HEK293 (cell line): ENCODE measurements at regions not wholly inside any gene's neighbourhood (a gene's known extent, or its start where the extent isn't known, plus 50 kb on each side); places are given as distances from the start of the nearest gene placed in this dataset.

Experiments used
- CTCF ChIA-PET: fragments of 350-600 bp; formaldehyde crosslinking; extraction: SDS; loops from one replicate; lab custom pipeline; 2021; ENCODE audit warnings: antibody characterized with exemption; lab: Yijun Ruan, JAX
- POLR2A ChIA-PET: fragments of 300-600 bp; formaldehyde crosslinking; extraction: SDS; loops from one replicate; lab custom pipeline; 2020; ENCODE audit warnings: antibody characterized with exemption, inconsistent platforms; lab: Yijun Ruan, JAX
- H3K27ac ChIP-seq: fragments of 200-500 bp; sonication (Bioruptor generic); 2 replicates; pipeline ENCODE4 v1.5.1; 2014; ENCODE audit warnings: low read depth, low read length, control low read depth, inconsistent platforms; ENCODE audit errors: extremely low read depth
- H3K36me3 ChIP-seq, 2 experiments: fragments of 200-500 bp in 1 of 2; sonication (Bioruptor generic) in 1 of 2; 1 replicate in 1 of 2; 2 replicates in 1 of 2; pipeline ENCODE4 v1.5.1; 2014 to 2017; ENCODE audit warnings: inconsistent platforms in 2 of 2, low read length in 2 of 2; ENCODE audit not compliant: control insufficient read depth in 2 of 2, insufficient read depth in 1 of 2
- H3K4me1 ChIP-seq: fragments of 200-500 bp; sonication (Bioruptor generic); 2 replicates; pipeline ENCODE4 v1.5.1; 2014; ENCODE audit warnings: mild to moderate bottlenecking, low read length, inconsistent platforms; ENCODE audit not compliant: control insufficient read depth, insufficient read depth
- H3K4me3 ChIP-seq: 2 replicates; pipeline ENCODE4 v1.5.1; 2011; ENCODE audit warnings: low read depth, mild to moderate bottlenecking, control low read depth, low read length, moderate library complexity
- H3K9me3 ChIP-seq: fragments of 200-500 bp; sonication (Bioruptor generic); 2 replicates; pipeline ENCODE4 v1.5.1; 2014; ENCODE audit warnings: low read depth, low read length, inconsistent platforms; ENCODE audit not compliant: control insufficient read depth, insufficient read depth
- HOXC10 ChIP-seq: sonication (generic); formaldehyde crosslinking; IDR thresholded peaks from 2 replicates; pipeline ENCODE4 v1.8.1; 2023; ENCODE audit warnings: mild to moderate bottlenecking, missing genetic modification reagents
- KLF10 ChIP-seq: fragments of 450-650 bp; IDR thresholded peaks from 2 replicates; pipeline ENCODE4 v1.5.1; 2018; ENCODE audit warnings: missing biosample characterization, mild to moderate bottlenecking, missing genetic modification characterization
- KLF9 ChIP-seq: fragments of 450-650 bp; formaldehyde crosslinking; IDR thresholded peaks from 2 replicates; pipeline ENCODE4 v1.5.1; 2016; ENCODE audit warnings: missing biosample characterization, missing genetic modification characterization, low read depth
- SP2 ChIP-seq: fragments of 450-650 bp; formaldehyde crosslinking; IDR thresholded peaks from 2 replicates; pipeline ENCODE4 v1.5.1; 2016; ENCODE audit warnings: missing biosample characterization, missing genetic modification characterization
- TRIM28 ChIP-seq: IDR thresholded peaks from 2 replicates; pipeline ENCODE4 v1.6.1; 2011; ENCODE audit warnings: low read length, control low read depth, borderline replicate concordance
- YY2 ChIP-seq: fragments of 450-650 bp; formaldehyde crosslinking; IDR thresholded peaks from 2 replicates; pipeline ENCODE4 v1.5.1; 2016; ENCODE audit warnings: missing biosample characterization, missing genetic modification characterization
- ZBTB1 ChIP-seq: fragments of 450-650 bp; formaldehyde crosslinking; IDR thresholded peaks from 2 replicates; pipeline ENCODE4 v1.5.1; 2016; ENCODE audit warnings: missing biosample characterization, missing genetic modification characterization
- ZBTB20 ChIP-seq: fragments of 450-650 bp; formaldehyde crosslinking; IDR thresholded peaks from 2 replicates; pipeline ENCODE4 v1.5.1; 2016; ENCODE audit warnings: missing biosample characterization, missing genetic modification characterization
- ZFP69B ChIP-seq: fragments of 450-650 bp; formaldehyde crosslinking; IDR thresholded peaks from 2 replicates; pipeline ENCODE4 v1.5.1; 2016; ENCODE audit warnings: missing biosample characterization, missing genetic modification characterization
- ZNF138 ChIP-seq: fragments of 450-650 bp; formaldehyde crosslinking; IDR thresholded peaks from 2 replicates; pipeline ENCODE4 v1.5.1; 2016; ENCODE audit warnings: missing biosample characterization, missing genetic modification characterization, borderline replicate concordance
- ZNF266 ChIP-seq: fragments of 450-650 bp; formaldehyde crosslinking; IDR thresholded peaks from 2 replicates; pipeline ENCODE4 v1.5.1; 2016; ENCODE audit warnings: missing biosample characterization, missing genetic modification characterization, low read depth
- ZNF274 ChIP-seq, 2 experiments: fragments of 200-500 bp in 1 of 2; fragments of 450-650 bp in 1 of 2; sonication (Bioruptor generic) in 1 of 2; formaldehyde crosslinking in 1 of 2; IDR thresholded peaks; 2 replicates each; pipeline versions ENCODE4 v1.5.1 to v1.6.1; 2014 to 2016; ENCODE audit warnings: borderline replicate concordance in 1 of 2, inconsistent platforms in 1 of 2, low read length in 1 of 2, missing biosample characterization in 1 of 2, missing genetic modification characterization in 1 of 2
- ZNF292 ChIP-seq: fragments of 450-650 bp; formaldehyde crosslinking; IDR thresholded peaks from 2 replicates; pipeline ENCODE4 v1.5.1; 2016; ENCODE audit warnings: low read depth, missing biosample characterization, missing genetic modification characterization, borderline replicate concordance
- ZNF335 ChIP-seq: fragments of 450-650 bp; formaldehyde crosslinking; conservative IDR thresholded peaks from 2 replicates; pipeline ENCODE4 v1.5.1; 2016; ENCODE audit warnings: missing biosample characterization, missing genetic modification characterization
- ZNF416 ChIP-seq: fragments of 450-650 bp; formaldehyde crosslinking; IDR thresholded peaks from 2 replicates; pipeline ENCODE4 v1.5.1; 2016; ENCODE audit warnings: missing biosample characterization, missing genetic modification characterization
- ZNF514 ChIP-seq: fragments of 450-650 bp; formaldehyde crosslinking; IDR thresholded peaks from 2 replicates; pipeline ENCODE4 v1.5.1; 2016; ENCODE audit warnings: missing biosample characterization, missing genetic modification characterization
- ZNF549 ChIP-seq: fragments of 450-650 bp; IDR thresholded peaks from 2 replicates; pipeline ENCODE4 v1.5.1; 2018; ENCODE audit warnings: missing biosample characterization, missing genetic modification characterization, mild to moderate bottlenecking, inconsistent platforms, moderate library complexity
- ZNF747 ChIP-seq: fragments of 450-650 bp; formaldehyde crosslinking; IDR thresholded peaks from 2 replicates; pipeline ENCODE4 v1.5.1; 2016; ENCODE audit warnings: missing biosample characterization, missing genetic modification characterization
- ZNF791 ChIP-seq: fragments of 450-650 bp; formaldehyde crosslinking; IDR thresholded peaks from 2 replicates; pipeline ENCODE4 v1.5.1; 2016; ENCODE audit warnings: missing biosample characterization, missing genetic modification characterization
- ZNF837 ChIP-seq: fragments of 450-650 bp; formaldehyde crosslinking; IDR thresholded peaks from 2 replicates; pipeline ENCODE4 v1.5.1; 2016; ENCODE audit warnings: missing biosample characterization, missing genetic modification characterization
- ZNF843 ChIP-seq: fragments of 450-650 bp; formaldehyde crosslinking; IDR thresholded peaks from 2 replicates; pipeline ENCODE4 v1.5.1; 2016; ENCODE audit warnings: missing biosample characterization, missing genetic modification characterization
- TF ChIP-seq, protein P1 (sequence below): fragments of 450-650 bp; formaldehyde crosslinking; IDR thresholded peaks from 2 replicates; pipeline ENCODE4 v1.5.1; 2016; ENCODE audit warnings: missing biosample characterization, missing genetic modification characterization
- TF ChIP-seq, protein P2 (sequence below): fragments of 450-650 bp; formaldehyde crosslinking; IDR thresholded peaks from 2 replicates; pipeline ENCODE4 v1.5.1; 2016; ENCODE audit warnings: missing biosample characterization, missing genetic modification characterization
- TF ChIP-seq, protein P3 (sequence below): fragments of 450-650 bp; formaldehyde crosslinking; IDR thresholded peaks from 2 replicates; pipeline ENCODE4 v1.5.1; 2016; ENCODE audit warnings: missing biosample characterization, missing genetic modification characterization
- TF ChIP-seq, protein P4 (sequence below): fragments of 450-650 bp; formaldehyde crosslinking; IDR thresholded peaks from 2 replicates; pipeline ENCODE4 v1.5.1; 2016; ENCODE audit warnings: missing biosample characterization, missing genetic modification characterization

DNA sequence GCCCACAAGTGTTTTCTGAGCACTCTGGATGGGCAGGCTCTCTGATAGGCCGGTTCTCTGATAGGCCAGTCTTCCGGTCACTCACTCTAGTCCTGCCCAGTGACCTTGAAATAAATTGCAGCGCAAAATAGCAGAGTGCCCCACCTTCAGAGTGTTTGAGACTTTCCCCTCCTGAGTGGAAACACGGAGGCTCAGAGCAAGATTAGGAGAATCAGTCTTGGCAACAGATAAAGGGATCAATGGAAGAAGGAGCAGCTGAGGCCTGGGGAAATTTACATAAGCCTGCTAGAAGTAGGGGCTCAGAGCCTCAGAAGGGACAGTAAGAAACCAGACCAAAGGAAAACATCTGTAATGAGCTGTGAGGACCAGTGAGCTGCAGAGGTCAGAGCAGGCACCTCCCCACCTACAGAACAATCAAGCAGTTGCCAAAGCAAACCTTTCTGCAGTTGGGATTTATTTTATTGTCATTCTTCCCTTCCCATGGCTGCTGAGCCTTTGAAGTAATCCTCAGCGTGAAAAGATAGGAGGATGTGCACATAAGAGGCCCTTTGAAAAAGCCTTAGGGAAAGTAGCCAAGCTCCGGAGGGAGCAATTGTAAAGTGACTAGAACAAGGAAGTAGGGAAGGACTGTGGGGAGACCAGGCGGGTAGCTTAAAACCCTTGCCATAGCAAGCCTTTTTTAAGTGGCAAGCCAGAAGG, 89.1 kb upstream of the TSPAN5 start:
- CTCF ChIA-PET: no interaction called here

DNA sequence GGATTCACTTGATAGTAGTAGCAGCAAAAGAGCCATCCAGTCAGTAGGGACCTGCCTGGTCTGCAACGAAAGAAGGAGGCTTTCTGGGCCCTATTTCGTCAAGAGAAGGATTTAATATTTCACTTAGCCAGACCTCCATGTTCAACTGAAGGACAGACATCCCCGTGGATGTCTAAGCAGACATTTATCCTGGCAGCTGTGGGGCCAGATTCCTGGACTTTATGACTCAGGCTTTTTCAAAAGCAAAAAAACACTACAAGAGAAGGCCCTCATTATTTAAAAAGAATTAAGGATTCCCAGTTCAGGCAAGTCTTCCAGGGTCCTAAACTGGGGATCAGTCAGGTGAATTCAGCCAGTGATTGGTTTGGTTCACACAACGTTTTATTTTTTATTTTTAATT, 88.5 kb upstream of the TSPAN5 start:
- CTCF ChIA-PET: no interaction called here
- Histone ChIP-seq H3K4me3 (no peak overlapping the region), H3K27ac (no peak overlapping the region), H3K36me3 (no peaks in the 10 kb centered on the region), H3K4me1 (no peaks in the 10 kb centered on the region), H3K9me3 (no peaks in the 10 kb centered on the region)
- POLR2A ChIA-PET: no interaction called here
- TF ChIP-seq ZNF274 (IDR thresholded peaks at IDR 0.05; ENCODE audit: low read length) (no peak), ZNF274 (tag by site-specific recombination; IDR thresholded peaks at IDR 0.05; ENCODE audit: borderline replicate concordance) (no peak), ZNF292 (tag by site-specific recombination) (no peak), ZNF138 (tag by site-specific recombination) (no peak), ZNF514 (tag by site-specific recombination) (no peak), ZNF266 (tag by site-specific recombination) (no peak)
- TF ChIP-seq, protein P1, sequence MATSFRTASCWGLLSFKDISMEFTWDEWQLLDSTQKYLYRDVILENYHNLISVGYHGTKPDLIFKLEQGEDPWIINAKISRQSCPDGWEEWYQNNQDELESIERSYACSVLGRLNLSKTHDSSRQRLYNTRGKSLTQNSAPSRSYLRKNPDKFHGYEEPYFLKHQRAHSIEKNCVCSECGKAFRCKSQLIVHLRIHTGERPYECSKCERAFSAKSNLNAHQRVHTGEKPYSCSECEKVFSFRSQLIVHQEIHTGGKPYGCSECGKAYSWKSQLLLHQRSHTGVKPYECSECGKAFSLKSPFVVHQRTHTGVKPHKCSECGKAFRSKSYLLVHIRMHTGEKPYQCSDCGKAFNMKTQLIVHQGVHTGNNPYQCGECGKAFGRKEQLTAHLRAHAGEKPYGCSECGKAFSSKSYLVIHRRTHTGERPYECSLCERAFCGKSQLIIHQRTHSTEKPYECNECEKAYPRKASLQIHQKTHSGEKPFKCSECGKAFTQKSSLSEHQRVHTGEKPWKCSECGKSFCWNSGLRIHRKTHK: no peak
- TF ChIP-seq, protein P2, sequence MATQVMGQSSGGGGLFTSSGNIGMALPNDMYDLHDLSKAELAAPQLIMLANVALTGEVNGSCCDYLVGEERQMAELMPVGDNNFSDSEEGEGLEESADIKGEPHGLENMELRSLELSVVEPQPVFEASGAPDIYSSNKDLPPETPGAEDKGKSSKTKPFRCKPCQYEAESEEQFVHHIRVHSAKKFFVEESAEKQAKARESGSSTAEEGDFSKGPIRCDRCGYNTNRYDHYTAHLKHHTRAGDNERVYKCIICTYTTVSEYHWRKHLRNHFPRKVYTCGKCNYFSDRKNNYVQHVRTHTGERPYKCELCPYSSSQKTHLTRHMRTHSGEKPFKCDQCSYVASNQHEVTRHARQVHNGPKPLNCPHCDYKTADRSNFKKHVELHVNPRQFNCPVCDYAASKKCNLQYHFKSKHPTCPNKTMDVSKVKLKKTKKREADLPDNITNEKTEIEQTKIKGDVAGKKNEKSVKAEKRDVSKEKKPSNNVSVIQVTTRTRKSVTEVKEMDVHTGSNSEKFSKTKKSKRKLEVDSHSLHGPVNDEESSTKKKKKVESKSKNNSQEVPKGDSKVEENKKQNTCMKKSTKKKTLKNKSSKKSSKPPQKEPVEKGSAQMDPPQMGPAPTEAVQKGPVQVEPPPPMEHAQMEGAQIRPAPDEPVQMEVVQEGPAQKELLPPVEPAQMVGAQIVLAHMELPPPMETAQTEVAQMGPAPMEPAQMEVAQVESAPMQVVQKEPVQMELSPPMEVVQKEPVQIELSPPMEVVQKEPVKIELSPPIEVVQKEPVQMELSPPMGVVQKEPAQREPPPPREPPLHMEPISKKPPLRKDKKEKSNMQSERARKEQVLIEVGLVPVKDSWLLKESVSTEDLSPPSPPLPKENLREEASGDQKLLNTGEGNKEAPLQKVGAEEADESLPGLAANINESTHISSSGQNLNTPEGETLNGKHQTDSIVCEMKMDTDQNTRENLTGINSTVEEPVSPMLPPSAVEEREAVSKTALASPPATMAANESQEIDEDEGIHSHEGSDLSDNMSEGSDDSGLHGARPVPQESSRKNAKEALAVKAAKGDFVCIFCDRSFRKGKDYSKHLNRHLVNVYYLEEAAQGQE: no peak

More for the DNA sequence above, 89.1 kb upstream of the TSPAN5 start:
- Histone ChIP-seq H3K27ac (no peak overlapping the region), H3K9me3 (no peaks in the 10 kb centered on the region), H3K36me3 (no peaks in the 10 kb centered on the region), H3K4me1 (no peaks in the 10 kb centered on the region), H3K4me3 (no peak overlapping the region)
- POLR2A ChIA-PET: no interaction called here
- no peak for TF ChIP-seq ZBTB1 (tag by site-specific recombination)
- no peak for TF ChIP-seq ZBTB20
- TF ChIP-seq ZNF335 (tag by site-specific recombination): no peak
- TF ChIP-seq ZNF416 (tag by site-specific recombination): no peak
- TF ChIP-seq ZNF791 (tag by site-specific recombination): no peak
- TF ChIP-seq ZNF843: no peak
- TF ChIP-seq ZNF837 (tag by site-specific recombination): no peak
- no peak for TF ChIP-seq ZNF747 (tag by site-specific recombination)
- no peak for TF ChIP-seq KLF9 (tag by site-specific recombination)
- TF ChIP-seq, protein P3, sequence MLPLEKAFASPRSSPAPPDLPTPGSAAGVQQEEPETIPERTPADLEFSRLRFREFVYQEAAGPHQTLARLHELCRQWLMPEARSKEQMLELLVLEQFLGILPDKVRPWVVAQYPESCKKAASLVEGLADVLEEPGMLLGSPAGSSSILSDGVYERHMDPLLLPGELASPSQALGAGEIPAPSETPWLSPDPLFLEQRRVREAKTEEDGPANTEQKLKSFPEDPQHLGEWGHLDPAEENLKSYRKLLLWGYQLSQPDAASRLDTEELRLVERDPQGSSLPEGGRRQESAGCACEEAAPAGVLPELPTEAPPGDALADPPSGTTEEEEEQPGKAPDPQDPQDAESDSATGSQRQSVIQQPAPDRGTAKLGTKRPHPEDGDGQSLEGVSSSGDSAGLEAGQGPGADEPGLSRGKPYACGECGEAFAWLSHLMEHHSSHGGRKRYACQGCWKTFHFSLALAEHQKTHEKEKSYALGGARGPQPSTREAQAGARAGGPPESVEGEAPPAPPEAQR (tag by site-specific recombination): no peak
- no peak for TF ChIP-seq YY2 (tag by site-specific recombination)
- no peak for TF ChIP-seq TRIM28
- no peak for TF ChIP-seq ZNF274 (IDR thresholded peaks at IDR 0.05; ENCODE audit: low read length)
- TF ChIP-seq ZNF274 (tag by site-specific recombination; IDR thresholded peaks at IDR 0.05; ENCODE audit: borderline replicate concordance): no peak
- TF ChIP-seq SP2 (tag by site-specific recombination): no peak
- no peak for TF ChIP-seq KLF10
- no peak for TF ChIP-seq HOXC10 (CRISPR knock-in tag)
- no peak for TF ChIP-seq ZNF549 (tag by site-specific recombination)
- no peak for TF ChIP-seq ZFP69B (tag by site-specific recombination)
- TF ChIP-seq, protein P4, sequence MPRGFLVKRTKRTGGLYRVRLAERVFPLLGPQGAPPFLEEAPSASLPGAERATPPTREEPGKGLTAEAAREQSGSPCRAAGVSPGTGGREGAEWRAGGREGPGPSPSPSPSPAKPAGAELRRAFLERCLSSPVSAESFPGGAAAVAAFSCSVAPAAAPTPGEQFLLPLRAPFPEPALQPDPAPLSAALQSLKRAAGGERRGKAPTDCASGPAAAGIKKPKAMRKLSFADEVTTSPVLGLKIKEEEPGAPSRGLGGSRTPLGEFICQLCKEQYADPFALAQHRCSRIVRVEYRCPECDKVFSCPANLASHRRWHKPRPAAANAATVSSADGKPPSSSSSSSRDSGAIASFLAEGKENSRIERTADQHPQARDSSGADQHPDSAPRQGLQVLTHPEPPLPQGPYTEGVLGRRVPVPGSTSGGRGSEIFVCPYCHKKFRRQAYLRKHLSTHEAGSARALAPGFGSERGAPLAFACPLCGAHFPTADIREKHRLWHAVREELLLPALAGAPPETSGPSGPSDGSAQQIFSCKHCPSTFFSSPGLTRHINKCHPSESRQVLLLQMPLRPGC: no peak
